ENCODE measurements at regions not wholly inside any gene's neighbourhood (a gene's known extent, or its start where the extent isn't known, plus 50 kb on each side); places are given as distances from the start of the nearest gene placed in this dataset.
"Not testable (repeated sequence)": the region's sequence is repeated elsewhere in the genome, so short reads cannot be mapped to it uniquely, and the experiment has no call there.

DNA sequence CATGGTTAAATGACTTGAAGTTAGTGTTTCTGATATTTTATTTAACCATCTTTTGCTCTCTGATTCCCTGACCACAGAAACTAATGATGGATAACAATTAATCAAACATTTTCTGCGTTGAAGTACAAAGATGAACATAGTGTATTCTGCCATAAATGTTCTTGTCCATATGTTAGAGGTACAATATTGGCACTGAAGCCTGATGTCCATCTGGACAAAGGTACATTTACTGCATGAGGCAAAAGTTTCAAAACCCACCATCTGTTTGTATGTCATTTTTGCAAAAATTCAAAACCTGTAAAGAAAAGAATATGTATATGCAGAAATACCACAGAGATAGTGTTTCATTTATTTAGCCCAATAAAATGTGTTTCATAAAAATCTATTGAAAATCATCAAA, 861.5 kb downstream of the ANKRD7 start:
- CTCF ChIA-PET, result no interaction called here
- TF ChIP-seq, protein P1, sequence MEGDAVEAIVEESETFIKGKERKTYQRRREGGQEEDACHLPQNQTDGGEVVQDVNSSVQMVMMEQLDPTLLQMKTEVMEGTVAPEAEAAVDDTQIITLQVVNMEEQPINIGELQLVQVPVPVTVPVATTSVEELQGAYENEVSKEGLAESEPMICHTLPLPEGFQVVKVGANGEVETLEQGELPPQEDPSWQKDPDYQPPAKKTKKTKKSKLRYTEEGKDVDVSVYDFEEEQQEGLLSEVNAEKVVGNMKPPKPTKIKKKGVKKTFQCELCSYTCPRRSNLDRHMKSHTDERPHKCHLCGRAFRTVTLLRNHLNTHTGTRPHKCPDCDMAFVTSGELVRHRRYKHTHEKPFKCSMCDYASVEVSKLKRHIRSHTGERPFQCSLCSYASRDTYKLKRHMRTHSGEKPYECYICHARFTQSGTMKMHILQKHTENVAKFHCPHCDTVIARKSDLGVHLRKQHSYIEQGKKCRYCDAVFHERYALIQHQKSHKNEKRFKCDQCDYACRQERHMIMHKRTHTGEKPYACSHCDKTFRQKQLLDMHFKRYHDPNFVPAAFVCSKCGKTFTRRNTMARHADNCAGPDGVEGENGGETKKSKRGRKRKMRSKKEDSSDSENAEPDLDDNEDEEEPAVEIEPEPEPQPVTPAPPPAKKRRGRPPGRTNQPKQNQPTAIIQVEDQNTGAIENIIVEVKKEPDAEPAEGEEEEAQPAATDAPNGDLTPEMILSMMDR (IDR thresholded peaks at IDR 0.05; ENCODE audit: unreplicated experiment), result no peak
- intact Hi-C loops (cut with micrococcal nuclease), result no loop called here
- no peaks in the 10 kb centered on the region for H3K9me3 Mint-ChIP-seq (ENCODE audit: unreplicated experiment)
- H3K27ac Mint-ChIP-seq (ENCODE audit: low read depth, unreplicated experiment), result no peak overlapping the region
- no peak for DNase-seq (ENCODE audit: unreplicated experiment)
- no peaks in the 10 kb centered on the region for H3K36me3 Mint-ChIP-seq (ENCODE audit: insufficient read depth, unreplicated experiment)
- POLR2A ChIA-PET, result no interaction called here
- peaks cover 4% of the 10 kb centered on the region for H3K4me1 Mint-ChIP-seq (ENCODE audit: insufficient read depth, unreplicated experiment)
- H3K27me3 Mint-ChIP-seq (ENCODE audit: insufficient read depth, unreplicated experiment), result peaks cover 11% of the 10 kb centered on the region
- BruUV-seq (replicated peaks), result no TSS peak
- H3K4me3 Mint-ChIP-seq (ENCODE audit: unreplicated experiment), result no peak overlapping the region

DNA sequence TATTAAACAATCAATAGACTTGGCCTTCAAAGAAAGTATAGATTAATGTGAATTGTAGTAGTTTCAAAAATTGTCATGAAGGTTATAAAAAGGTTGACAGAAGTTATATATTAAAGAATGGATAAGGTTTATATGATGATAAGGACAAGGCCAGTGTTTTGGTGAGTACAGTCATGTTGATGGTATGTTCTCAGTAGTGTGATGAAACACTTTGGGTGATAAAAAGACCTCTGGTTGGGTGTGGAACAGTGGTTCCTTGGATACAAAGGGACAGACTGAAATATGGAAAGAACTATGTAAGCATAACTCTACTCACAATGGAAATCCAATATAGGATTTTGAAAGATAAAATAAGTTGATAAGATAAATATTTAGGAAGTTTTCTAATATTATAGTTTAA, 866.3 kb downstream of the ANKRD7 start:
- BruUV-seq (replicated peaks), result no TSS peak
- TF ChIP-seq, protein P1 (IDR thresholded peaks at IDR 0.05; ENCODE audit: unreplicated experiment), result no peak
- no peak overlapping the region for H3K27ac Mint-ChIP-seq (ENCODE audit: low read depth, unreplicated experiment)
- H3K9me3 Mint-ChIP-seq (ENCODE audit: unreplicated experiment), result no peaks in the 10 kb centered on the region
- H3K4me3 Mint-ChIP-seq (ENCODE audit: unreplicated experiment), result no peak overlapping the region
- H3K4me1 Mint-ChIP-seq (ENCODE audit: insufficient read depth, unreplicated experiment), result peaks cover 6% of the 10 kb centered on the region
- DNase-seq (ENCODE audit: unreplicated experiment), result peak; percentile 4
- intact Hi-C loops (cut with micrococcal nuclease), result no loop called here
- peaks cover 11% of the 10 kb centered on the region for H3K27me3 Mint-ChIP-seq (ENCODE audit: insufficient read depth, unreplicated experiment)
- POLR2A ChIA-PET, result no interaction called here
- CTCF ChIA-PET, result interaction anchor here (0.7 kb wide), 1 partner anchor 1211 kb away, joined by 3 read pairs; no protein-coding TSS in a partner anchor
- no peaks in the 10 kb centered on the region for H3K36me3 Mint-ChIP-seq (ENCODE audit: insufficient read depth, unreplicated experiment)

DNA sequence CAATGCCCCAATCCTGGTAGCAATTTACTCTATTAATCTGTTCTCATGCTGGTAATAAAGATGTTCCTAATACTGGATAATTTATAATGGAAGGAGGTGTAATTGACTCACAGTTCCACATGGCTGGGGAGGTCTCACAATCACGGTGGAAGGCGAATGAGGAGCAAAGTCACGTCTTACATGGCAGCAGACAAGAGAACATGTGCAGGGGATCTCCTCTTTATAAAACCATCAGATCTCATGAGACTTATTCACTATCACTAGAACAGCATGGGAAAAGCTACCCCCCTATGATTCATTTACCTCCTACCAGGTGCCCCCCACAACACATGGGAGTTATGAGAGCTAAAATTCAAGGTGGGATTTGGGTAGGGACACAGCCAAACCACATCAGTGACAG, 872.2 kb downstream of the ANKRD7 start:
- Mint-ChIP-seq H3K4me1 (ENCODE audit: insufficient read depth, unreplicated experiment) (no peaks in the 10 kb centered on the region), H3K4me3 (ENCODE audit: unreplicated experiment) (no peak overlapping the region), H3K9me3 (ENCODE audit: unreplicated experiment) (peaks cover 8% of the 10 kb centered on the region), H3K36me3 (ENCODE audit: insufficient read depth, unreplicated experiment) (no peaks in the 10 kb centered on the region), H3K27me3 (ENCODE audit: insufficient read depth, unreplicated experiment) (peaks cover 12% of the 10 kb centered on the region), H3K27ac (ENCODE audit: low read depth, unreplicated experiment) (no peak overlapping the region)
- no TSS peak for BruUV-seq (replicated peaks)
- intact Hi-C loops (cut with micrococcal nuclease), result no loop called here
- ChIA-PET POLR2A (no interaction called here), CTCF (interaction anchor here (0.7 kb wide), 1 partner anchor 103 kb away, joined by 4 read pairs; no protein-coding TSS in a partner anchor)
- TF ChIP-seq, protein P1 (IDR thresholded peaks at IDR 0.05; ENCODE audit: unreplicated experiment), result no peak
- no peak for DNase-seq (ENCODE audit: unreplicated experiment)

DNA sequence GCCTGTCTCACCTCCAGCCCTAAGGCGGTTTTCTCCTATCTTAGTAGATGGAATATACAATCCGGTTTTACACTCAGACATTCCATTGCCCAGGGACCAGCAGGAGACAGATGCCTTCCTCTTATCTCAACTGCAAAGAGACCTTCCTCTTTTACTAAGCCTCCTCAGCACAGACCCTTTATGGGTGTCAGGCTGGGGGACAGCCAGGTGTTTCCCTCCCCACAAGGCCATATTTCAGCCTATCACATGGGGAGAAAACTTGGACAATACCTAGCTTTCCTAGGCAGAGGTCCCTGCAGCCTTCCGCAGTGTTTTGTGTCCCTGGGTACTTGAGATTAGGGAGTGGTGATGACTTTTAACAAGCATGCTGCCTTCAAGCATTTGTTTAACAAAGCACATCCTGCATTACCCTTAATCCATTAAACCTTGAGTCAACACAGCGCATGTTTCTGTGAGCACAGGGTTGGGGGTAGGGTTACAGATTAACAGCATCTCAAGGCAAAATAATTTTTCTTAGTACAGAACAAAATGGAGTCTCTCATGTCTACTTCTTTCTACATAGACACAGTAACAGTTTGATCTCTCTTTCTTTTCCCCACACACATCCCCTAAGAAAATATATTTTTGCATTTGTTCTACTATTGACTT, 876.2 kb downstream of the ANKRD7 start:
- H3K27ac Mint-ChIP-seq (ENCODE audit: low read depth, unreplicated experiment); CTCF ChIA-PET; BruUV-seq (replicated peaks); DNase-seq (ENCODE audit: unreplicated experiment); H3K9me3 Mint-ChIP-seq (ENCODE audit: unreplicated experiment); H3K4me1 Mint-ChIP-seq (ENCODE audit: insufficient read depth, unreplicated experiment); H3K36me3 Mint-ChIP-seq (ENCODE audit: insufficient read depth, unreplicated experiment); H3K4me3 Mint-ChIP-seq (ENCODE audit: unreplicated experiment); intact Hi-C loops (cut with micrococcal nuclease); POLR2A ChIA-PET: not testable (repeated sequence)
- H3K27me3 Mint-ChIP-seq (ENCODE audit: insufficient read depth, unreplicated experiment), result peaks cover 31% of the 10 kb centered on the region

DNA sequence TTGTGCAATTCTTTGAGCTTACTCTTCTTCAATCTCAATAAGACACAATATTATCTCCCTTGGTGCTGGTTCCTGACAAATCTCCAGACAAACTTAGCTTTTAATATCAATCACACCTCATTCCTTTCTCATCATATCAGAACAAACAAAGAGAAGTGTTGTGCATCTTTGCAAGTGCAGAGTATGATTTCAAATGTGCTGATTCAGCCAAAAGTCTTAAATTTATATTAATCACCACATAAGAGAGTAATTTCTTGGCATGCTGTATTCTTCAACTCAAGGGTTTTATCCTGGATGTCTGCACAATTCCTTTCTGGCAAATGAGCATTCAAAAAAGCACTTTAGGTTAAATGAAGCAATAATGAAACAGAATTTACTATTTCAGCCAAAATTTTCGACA, 877.8 kb downstream of the ANKRD7 start:
- Mint-ChIP-seq H3K4me1 (ENCODE audit: insufficient read depth, unreplicated experiment) (no peaks in the 10 kb centered on the region), H3K36me3 (ENCODE audit: insufficient read depth, unreplicated experiment) (no peaks in the 10 kb centered on the region), H3K27ac (ENCODE audit: low read depth, unreplicated experiment) (no peak overlapping the region), H3K4me3 (ENCODE audit: unreplicated experiment) (no peak overlapping the region), H3K9me3 (ENCODE audit: unreplicated experiment) (peaks cover 2% of the 10 kb centered on the region), H3K27me3 (ENCODE audit: insufficient read depth, unreplicated experiment) (peaks cover 36% of the 10 kb centered on the region)
- no peak for DNase-seq (ENCODE audit: unreplicated experiment)
- TF ChIP-seq, protein P1 (IDR thresholded peaks at IDR 0.05; ENCODE audit: unreplicated experiment), result no peak
- ChIA-PET CTCF (no interaction called here), POLR2A (interaction anchor here (0.6 kb wide), 1 partner anchor 29 kb away, joined by 4 read pairs; no protein-coding TSS in a partner anchor)
- BruUV-seq (replicated peaks), result no TSS peak
- intact Hi-C loops (cut with micrococcal nuclease), result no loop called here

Data from MCF 10A (cell line).